ENCODE measurements at regions not wholly inside any gene's neighbourhood (a gene's known extent, or its start where the extent isn't known, plus 50 kb on each side); places are given as distances from the start of the nearest gene placed in this dataset.

GRCh38 chr5:8413975-8414374 lies 545.0 kb downstream of the MTRR start:
- no peak for DNase-seq (ENCODE audit: low spot score)
- no peak overlapping the region for H3K27ac ChIP-seq
- CTCF ChIA-PET, result no interaction called here
- POLR2A ChIA-PET (ENCODE audit: low non-redundant PET), result no interaction called here
- TF ChIP-seq CTCF (conservative IDR thresholded peaks at IDR 0.05; ENCODE audit: low read depth), result no peak

- no peak for DNase-seq (ENCODE audit: low spot score)
- ChIA-PET CTCF (interaction anchor here (0.6 kb wide), 1 partner anchor 705 kb away, joined by 4 read pairs; no protein-coding TSS in a partner anchor), POLR2A (ENCODE audit: low non-redundant PET) (no interaction called here)
- H3K27ac ChIP-seq, result no peak overlapping the region
- TF ChIP-seq CTCF (conservative IDR thresholded peaks at IDR 0.05; ENCODE audit: low read depth), result no peak
Observed at GRCh38 chr5:8417316-8418048, 548.5 kb downstream of the MTRR start.

GRCh38 chr5:8418049-8418426 lies 549.1 kb downstream of the MTRR start:
- no peak for TF ChIP-seq CTCF (conservative IDR thresholded peaks at IDR 0.05; ENCODE audit: low read depth)
- ChIA-PET CTCF (no interaction called here), POLR2A (ENCODE audit: low non-redundant PET) (no interaction called here)
- H3K27ac ChIP-seq, result no peak overlapping the region
- no peak for DNase-seq (ENCODE audit: low spot score)

- no peak for TF ChIP-seq CTCF (conservative IDR thresholded peaks at IDR 0.05; ENCODE audit: low read depth)
- ChIA-PET CTCF (interaction anchor here (0.7 to 1.0 kb wide), 2 partner anchors 195 to 393 kb away, joined by 3 to 5 read pairs; no protein-coding TSS in a partner anchor), POLR2A (ENCODE audit: low non-redundant PET) (interaction anchor here (0.5 kb wide), 1 partner anchor 9 kb away, joined by 3 read pairs; no protein-coding TSS in a partner anchor)
- DNase-seq (ENCODE audit: low spot score), result no peak
- H3K27ac ChIP-seq, result no peak overlapping the region
Observed at GRCh38 chr5:8429778-8430758, 561.1 kb downstream of the MTRR start.

- no peak for TF ChIP-seq CTCF (conservative IDR thresholded peaks at IDR 0.05; ENCODE audit: low read depth)
- no peak overlapping the region for H3K27ac ChIP-seq
- no peak for DNase-seq (ENCODE audit: low spot score)
- ChIA-PET POLR2A (ENCODE audit: low non-redundant PET) (no interaction called here), CTCF (no interaction called here)
Observed at GRCh38 chr5:8434501-8434900, 565.6 kb downstream of the MTRR start.

- ChIA-PET POLR2A (ENCODE audit: low non-redundant PET) (no interaction called here), CTCF (interaction anchor here (0.6 kb wide), 1 partner anchor 796 kb away, joined by 4 read pairs; no protein-coding TSS in a partner anchor)
- TF ChIP-seq CTCF (conservative IDR thresholded peaks at IDR 0.05; ENCODE audit: low read depth), result no peak
- H3K27ac ChIP-seq, result no peak overlapping the region
- DNase-seq (ENCODE audit: low spot score), result no peak
Observed at GRCh38 chr5:8436924-8437323, 568.0 kb downstream of the MTRR start.
